Activated T-cell treated with anti-CD3 and anti-CD28 coated beads, Interleukin-2, amount 50 U/mL, for 48 hours (primary cell): ENCODE measurements at regions not wholly inside any gene's neighbourhood (a gene's known extent, or its start where the extent isn't known, plus 50 kb on each side); places are given as distances from the start of the nearest gene placed in this dataset.
A peak's percentile ranks its signal among the peaks of the same experiment; 100 is the strongest.
"Not testable (repeated sequence)": the region's sequence is repeated elsewhere in the genome, so short reads cannot be mapped to it uniquely, and the experiment has no call there.

ENCODE experiments used
- DNase-seq, 2 experiments: peaks; one replicate each; pipeline ENCODE4 v3.0.0-alpha.2; 2020

DNA sequence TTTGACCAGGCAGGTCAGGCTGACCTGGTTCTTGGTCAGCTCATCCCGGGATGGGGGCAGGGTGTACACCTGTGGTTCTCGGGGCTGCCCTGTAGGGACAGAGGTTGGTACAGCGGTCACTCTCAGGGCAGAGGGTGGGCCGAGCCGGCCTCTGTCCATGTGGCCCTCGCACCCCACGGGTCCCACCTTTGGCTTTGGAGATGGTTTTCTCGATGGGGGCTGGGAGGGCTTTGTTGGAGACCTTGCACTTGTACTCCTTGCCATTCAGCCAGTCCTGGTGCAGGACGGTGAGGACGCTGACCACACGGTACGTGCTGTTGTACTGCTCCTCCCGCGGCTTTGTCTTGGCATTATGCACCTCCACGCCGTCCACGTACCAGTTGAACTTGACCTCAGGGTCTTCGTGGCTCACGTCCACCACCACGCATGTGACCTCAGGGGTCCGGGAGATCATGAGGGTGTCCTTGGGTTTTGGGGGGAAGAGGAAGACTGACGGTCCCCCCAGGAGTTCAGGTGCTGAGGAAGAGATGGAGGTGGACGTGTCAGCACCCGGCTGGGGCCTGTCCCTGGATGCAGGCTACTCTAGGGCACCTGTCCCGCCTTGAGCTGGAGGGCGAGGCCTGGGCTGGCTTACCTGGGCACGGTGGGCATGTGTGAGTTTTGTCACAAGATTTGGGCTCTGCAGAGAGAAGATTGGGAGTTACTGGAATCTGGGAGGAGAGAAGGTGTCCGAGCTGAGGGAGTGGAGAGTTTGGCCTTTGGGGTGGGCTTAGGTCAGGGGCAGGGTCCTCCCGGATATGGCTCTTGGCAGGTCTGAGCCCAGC is 215.5 kb downstream of the TMEM121 start:
- DNase-seq = not testable (repeated sequence)

DNA sequence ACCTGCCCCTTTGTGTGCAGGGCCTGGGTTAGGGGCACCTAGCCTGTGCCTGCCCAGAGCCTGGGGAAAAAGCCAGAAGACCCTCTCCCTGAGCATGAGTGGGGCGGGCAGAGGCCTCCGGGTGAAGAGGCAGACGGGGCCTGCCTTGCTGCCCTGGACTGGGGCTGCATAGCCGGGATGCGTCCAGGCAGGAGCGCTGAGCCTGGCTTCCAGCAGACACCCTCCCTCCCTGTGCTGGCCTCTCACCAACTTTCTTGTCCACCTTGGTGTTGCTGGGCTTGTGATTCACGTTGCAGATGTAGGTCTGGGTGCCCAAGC is 216.1 kb downstream of the TMEM121 start:
- DNase-seq = no peak

DNA sequence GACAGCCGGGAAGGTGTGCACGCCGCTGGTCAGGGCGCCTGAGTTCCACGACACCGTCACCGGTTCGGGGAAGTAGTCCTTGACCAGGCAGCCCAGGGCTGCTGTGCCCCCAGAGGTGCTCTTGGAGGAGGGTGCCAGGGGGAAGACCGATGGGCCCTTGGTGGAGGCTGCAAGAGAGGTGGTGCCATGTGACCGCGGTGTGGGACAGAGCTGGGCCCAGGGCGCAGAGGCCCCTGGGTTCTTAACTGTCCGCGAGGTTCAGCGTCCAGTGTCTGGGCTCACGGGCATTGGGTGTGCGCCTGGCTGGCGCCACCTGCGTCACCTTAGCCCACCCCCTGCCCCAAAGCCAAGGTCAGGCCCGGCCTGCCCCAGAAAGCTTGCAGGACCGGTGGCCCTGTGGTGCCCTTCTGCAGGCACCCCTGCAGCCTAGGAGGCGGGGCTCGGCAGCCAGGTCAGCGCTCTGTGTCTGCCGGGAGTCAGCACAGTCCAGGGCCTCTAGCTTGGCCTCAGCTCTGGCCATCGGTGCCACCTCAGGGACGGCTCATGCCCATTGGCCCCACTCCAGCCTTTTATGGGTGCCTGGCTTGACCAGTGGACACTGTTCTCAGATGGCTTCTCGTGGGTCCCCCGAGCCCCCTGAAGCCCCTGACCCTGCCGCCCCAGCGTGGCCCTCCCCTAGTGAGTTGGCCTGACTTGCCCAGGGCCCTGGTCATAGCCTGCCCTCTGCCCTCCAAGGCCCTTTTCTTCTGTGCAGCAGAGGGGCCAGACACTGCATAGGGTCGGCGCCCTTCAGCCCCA is 216.7 kb downstream of the TMEM121 start:
- not testable (repeated sequence) for DNase-seq

DNA sequence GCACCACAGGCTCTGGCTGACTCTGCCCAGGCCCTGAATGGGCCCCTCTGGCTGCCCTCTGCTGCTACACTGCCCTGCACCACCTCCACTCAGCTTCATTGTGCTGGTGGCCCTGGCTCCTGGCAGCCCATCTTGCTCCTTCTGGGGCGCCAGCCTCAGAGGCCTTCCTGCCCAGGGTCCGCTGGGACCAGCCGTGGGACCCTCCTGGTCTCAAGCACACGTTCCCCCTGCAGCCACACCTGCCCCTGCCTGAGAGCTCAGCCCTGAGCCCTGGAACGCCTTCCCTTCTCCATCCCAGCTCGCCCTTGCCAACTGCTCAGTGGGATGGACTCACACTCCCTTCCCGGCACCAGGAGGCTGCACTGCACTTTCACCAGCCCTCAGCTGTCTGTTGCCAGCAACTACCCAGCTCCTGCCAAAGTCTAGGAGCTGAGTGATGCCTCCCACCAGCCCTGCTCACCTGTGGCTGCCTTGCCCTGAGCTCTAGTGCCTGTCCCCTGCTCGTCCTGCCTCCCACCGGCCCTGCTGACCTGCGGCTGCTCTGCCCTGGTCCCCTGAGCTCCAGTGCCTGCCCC is 217.9 kb downstream of the TMEM121 start:
- DNase-seq = not testable (repeated sequence)

DNA sequence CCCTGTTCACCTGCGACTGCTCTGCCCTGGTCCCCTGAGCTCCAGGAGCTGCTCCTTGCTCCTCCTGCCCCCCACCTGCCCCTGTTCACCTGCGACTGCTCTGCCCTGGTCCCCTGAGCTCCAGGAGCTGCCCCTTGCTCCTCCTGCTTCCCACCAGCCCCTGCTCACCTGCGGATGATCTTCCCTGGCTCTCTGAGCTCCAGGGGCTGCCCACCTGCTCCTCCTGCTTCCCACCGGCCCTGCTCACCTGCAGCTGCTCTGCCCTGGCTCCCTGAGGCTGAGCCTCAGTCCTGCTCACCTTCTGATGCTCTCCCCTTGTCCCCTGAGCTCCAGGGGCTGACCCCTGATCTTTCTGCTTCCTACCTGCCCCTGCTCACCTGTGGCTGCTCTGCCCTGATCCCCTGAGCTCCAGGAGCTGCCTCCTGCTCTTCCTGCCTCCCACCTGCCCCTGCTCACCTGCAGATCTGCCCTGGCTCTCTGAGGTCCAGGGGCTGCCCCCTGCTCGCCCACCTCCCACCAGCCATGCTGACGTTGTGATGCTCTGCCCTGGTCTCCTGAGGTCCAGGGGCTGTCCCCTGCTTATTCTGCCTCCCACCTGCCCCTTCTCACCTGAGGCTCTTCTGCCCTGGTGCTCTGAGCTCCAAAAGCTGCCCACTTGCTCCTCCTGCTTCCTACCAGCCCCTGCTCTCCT is 219.2 kb downstream of the TMEM121 start:
- no peak for DNase-seq

DNA sequence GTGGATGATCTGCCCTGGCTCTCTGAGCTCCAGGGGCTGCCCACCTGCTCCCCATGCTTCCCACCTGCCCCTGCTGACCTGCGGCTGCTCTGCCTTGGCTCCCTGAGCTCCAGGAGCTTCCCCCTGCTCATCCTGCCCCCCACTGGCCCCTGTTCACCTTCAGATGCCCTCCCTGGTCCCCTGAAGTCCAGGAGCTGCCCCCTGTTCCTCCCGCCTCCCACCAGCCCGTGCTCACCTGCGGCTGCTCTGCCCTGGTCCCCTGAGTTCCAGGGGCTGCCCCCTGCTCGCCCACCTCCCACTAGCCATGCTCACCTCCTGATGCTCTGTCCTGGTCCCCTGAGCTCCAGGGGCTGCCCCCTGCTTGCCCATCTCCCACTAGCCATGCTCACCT is 219.7 kb downstream of the TMEM121 start:
- no peak for DNase-seq

DNA sequence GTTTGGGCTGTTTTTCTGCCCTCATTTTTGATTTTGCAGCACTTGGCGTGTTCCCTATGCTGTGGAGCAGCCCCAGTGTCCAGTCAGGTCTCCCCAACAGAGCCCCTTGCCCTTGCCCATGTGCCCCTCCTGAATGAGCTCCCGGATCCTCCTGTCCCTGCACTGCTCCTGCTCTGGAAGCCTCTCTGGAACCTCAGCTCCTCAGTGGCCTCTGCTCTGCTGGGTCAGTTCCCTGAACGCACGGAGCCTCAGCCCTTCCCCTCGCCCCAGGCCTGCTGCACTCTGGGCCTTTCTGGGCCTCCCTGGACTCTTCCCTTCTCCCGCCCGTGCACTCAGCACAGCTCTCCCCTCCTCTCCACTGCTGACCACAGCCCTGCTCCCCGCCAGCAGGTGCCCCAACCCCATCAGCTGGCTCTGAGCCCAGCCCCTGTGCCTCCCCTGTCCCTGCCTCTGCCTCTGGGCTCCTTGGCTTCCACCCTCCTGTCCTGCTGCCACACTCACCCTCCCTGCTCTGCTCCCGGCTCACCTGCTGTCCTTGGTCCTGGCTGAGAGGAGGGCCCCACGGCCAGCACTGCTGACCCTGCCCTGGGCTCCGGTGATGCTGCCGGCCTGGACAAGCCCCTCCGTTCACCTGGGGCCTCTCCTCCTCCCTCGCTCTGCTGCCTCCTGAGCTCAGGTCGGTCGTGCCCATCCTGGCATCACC is 220.6 kb downstream of the TMEM121 start:
- not testable (repeated sequence) for DNase-seq

DNA sequence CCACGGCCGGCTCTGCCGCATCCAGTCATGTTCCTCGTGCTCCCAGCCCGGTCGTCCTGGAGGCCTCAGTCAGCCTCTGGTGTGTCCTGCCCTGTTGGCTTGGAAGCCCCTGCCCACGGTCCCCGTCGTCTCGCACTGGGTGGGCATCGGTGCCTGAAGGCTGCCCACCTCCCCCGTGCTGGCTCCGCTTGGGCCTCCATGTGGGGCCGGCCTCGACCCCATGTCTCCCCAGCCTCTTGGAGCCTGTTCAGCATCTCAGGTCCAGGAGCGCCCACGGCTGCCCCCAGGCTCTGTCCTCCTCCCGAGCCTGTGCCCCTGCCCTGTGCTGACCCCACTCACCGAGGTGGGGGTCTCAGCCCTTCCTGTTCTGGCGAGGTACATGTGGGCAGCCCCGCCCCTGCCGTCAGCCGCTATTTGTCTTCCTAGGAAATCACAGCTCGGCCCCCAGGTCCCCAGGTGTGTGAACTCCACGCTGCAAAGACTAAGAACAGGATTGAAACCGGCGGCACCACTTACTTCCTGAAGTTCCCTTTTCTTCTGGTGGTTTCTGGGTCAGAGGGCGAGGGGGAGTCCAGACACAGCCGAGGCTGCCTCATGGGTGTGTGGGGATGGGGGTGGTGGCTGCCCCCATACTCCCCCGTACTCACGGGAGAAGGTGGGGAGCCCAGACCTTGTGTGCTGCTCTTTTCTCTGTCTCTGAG is 221.3 kb downstream of the TMEM121 start:
- not testable (repeated sequence) for DNase-seq

DNA sequence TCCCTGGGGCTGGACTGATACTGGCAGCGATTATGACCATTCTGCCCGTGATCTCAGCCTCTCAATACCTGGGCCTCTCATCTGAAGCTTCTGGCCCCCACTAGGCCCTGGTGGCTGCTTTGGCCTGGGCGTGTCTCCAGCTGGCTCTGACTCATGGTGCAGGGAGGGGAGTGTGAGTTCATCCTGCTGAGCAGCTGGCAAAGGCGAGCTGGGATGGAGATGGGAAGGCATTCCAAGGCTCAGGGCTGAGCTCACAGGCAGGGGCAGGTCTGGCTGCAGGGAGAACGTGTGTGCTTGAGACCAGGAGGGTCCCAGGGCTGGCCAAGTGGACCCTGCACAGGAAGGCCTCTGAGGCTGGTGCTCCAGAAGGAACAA is 221.8 kb downstream of the TMEM121 start:
- DNase-seq = no peak

DNA sequence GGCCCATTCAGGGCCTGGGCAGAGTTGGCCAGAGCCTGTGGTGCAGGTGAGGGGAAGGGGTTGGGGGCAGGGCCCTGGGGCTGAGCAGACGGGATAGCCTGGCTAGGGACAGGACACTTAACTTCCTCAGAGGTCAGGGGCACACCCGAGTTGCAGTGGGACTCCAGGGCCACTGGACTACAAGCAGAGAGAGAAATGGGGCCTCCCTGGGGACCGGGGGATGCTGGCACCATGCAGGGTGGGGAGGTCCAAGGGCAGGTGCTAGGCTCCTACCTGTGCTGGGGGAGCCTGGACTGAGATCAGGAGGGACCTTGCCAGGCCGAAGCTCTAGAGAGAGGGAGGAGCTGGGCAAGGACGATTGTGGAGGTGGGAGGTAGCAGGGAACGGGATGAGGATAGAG is 222.3 kb downstream of the TMEM121 start:
- DNase-seq = not testable (repeated sequence)

DNA sequence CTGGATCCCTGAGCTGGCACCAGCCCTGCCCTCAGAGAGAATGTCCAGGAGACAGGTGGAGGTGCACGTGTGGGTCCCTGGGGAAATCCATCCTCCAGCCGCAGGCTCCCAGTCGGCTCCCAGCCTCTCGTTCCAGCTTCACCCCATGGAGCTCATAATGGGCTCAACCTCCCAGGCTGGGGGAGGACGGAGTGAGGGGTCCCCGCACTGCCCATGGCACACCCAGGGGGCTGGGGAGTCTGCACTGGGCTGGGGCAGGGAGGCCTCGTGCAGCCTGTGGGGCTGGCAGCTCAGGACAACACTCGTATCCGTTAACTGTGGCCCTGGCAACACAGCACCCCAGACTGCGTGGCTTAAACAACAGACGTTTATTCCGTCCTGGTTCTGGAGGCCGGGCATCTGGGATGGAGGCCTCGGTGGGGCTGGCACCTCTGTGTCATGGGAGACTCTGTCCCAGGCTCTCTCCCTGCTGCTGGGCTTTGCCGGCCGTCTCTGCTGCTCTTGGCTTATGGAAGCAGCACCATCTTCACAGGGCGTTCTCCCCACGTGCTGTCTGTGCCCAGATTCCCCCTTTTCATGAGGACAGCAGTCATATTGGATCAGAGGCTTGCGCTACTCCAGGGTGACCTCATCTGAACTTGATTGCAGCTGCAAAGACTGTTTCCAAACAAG is 223.6 kb downstream of the TMEM121 start:
- not testable (repeated sequence) for DNase-seq

DNA sequence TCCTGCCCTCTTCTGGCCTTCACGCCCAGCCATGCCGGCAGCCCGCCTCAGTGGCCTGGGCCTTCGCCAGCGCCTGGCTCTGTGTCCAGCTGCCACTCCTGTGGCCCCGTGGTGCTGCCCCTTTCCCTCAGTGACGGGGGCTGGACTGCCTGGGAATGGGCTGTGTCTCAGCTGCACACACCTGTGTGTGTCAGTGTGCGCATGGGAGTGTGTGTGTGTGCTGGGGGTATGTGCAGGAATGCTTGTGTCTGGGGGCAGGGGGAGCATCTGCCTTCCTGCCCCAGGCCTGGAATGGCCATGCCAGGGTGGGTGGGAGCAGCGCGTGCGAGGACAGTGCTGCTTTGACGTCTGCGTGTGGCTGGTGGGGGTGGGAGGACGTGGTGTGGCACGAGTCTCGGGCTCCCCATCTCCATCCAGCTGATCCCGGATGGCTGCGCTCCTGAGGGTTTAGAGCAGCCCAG is 224.9 kb downstream of the TMEM121 start:
- not testable (repeated sequence) for DNase-seq

DNA sequence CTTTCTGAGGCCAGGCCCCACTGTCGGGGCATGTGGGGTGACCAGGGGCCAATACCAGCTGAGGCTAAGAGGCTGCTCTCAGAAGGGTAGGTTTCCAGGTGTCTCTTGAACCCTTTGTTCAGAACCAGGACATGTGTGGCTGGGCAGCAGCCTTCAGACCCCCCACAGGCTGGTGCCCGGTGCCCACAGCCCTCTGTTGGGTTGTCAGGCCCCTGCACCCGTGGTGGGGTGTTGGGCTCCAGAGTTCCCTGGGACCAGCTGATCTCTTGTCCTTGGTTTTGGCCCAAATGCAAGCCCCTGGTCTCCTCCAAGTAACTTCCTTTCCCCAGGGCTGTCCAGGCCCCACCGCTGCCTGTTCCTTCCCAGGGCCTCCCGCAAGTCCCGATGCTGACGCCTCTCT is 226.0 kb downstream of the TMEM121 start:
- DNase-seq = not testable (repeated sequence)

DNA sequence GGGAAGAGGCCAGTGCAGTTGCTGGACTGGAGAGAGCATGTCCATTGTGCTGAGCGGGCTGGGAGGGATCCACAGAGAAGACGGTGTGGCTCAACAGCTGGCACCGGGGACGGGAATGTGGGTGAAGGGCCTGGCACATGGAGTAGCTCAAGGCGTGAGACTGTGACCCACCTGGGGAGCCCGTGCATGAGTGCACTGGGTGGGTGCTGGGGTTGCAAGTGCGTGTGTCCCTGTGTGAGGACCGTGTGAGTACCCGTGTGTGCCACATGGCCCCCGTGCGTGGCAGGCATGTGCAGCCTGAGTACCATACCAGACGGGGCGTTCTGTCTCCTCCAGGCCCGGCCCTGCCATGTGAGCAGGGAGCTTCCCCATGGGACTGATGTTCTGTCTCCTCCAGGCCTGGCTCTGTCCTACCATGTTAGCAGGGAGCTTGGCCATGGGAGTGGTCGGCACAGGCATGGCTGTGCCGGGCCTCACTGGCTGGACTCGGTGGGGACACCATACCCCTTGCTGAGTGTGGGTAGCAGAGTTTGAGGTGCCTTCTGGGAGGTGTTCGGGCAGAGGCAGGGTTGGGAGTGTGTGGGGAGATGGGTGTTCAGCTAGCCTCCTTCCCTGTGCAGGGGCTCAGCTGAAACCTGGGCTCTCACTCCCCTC is 234.4 kb downstream of the TMEM121 start:
- DNase-seq = no peak

DNA sequence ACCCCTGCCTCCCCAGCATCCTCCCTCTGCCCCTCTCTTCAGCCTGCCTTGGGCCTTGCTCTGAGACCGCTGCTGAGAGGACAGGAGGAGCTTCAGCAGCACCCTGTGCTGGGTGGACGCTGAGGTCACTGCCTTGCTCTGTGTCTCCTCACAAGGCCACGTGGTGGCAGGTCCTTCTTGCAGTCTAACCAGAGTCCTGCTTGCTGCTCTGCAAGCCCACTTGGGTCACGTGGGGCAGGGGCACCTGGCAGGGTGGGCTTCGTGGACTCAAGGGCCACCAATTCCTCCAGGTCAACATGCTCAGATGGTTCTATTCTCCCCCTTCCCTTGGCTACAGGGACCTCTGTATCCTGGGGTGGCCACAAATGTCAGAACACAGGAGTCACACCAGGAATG is 235.0 kb downstream of the TMEM121 start:
- DNase-seq = not testable (repeated sequence)

DNA sequence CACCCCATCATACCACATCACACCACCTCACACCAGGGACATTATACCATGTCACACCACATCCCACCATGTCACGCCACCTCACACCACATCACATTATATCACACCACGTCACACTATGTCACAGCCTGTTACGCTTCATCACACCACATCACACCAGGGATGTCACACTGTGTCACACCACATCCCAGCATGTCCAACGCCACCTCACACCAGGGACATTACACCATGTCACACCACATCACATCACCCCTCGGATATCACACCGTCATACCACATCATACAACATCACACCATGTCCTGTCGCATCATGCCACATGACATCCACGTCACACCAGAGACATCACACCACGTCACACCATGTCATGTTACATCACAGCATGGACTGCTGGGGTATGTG is 235.5 kb downstream of the TMEM121 start:
- DNase-seq = peak in 1 of 2 experiments; percentile 1

DNA sequence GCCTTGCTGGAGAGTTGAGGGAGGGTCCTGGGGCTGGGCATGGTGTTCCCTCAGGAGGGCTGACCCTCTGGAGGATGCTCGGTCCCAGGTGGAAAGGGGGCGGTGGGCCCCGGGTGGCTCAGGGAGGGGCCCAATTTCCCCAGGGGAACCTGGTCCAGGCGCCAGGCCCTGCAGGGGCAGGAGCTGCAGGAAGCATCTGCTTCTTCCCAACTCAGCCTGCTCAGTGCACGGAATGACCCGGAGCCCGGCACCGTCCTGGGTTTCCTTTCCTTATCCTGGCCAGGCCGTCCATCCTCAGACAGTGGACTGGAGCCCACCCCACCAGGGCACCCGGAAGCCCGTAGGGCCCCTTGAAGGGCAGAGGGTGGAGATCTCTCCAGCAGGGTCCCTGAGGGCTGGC is 235.9 kb downstream of the TMEM121 start:
- DNase-seq = not testable (repeated sequence)

DNA sequence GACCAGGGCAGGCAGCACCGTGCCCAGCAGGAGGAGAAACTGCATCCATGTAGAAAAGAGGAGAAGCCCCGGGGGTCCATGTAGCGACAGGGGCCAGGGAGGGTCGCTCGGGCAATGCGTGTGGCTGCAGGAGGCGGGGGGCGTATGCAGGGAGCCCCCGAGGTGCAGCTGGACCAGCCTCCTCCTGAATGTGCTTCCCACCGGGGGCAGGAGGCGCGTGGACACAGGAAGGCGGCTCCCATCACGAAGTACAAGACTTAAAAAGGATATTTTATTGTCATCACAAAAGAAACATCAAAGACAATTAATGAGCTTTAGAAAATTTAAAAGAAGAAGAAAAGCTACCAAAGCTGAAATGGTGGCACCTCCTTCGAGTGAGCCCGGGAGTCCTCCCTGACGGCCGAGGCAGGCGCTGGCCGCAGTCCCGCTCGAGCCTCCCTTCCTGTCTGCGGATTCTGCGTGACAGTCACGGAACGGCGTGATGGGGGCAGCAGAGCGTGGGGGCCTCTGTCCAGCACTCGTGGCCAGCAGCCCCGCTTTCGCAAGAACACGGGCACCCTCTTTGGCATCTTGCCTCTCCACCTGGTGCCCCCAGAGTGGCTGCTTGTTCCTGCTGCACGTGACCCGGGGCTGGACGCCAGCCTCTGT is 238.0 kb downstream of the TMEM121 start:
- not testable (repeated sequence) for DNase-seq

DNA sequence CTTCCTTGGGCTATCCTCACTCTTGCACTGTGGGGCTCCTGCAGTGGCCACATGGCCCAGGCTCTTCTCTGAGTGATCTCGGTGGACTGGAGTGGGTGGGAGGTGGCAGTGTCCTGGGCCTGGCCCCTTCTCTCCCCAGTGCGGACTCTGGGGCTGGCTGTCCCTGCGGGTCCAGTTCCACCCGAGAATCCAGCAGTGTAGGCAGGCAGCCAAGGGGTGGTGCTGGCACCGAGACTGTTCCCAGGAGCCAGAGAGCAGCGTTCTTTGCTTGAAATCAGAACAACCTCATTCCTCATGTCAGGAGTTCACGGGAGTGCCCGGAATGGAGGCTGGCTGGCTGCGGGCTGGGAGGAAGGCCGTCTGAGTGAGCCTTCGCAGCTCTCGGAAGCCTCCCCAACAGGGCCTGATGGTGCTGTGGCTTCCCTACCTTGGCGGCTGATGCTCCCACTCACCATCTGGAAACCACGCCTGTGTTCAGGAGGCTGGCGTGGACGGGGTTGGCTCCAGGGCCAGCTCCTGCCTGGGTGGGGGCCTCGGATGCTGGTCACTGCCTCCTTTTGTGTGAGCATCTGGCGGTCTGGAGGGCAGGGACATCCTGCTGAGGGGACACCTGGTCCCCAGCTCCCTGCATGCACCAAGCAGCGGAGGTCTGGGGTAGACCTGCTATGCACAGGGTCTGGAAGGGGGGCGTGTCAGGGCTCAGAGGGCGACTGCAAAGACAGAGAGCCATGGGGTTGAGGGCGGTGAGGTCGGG is 238.9 kb downstream of the TMEM121 start:
- not testable (repeated sequence) for DNase-seq
